Cerebellar cortex (tissue), 1 donor: ENCODE measurements at regions not wholly inside any gene's neighbourhood (a gene's known extent, or its start where the extent isn't known, plus 50 kb on each side); places are given as distances from the start of the nearest gene placed in this dataset.
A peak's percentile ranks its signal among the peaks of the same experiment; 100 is the strongest.
"Not testable (repeated sequence)": the region's sequence is repeated elsewhere in the genome, so short reads cannot be mapped to it uniquely, and the experiment has no call there.

Experiments used
- DNase-seq: peaks from one replicate; pipeline ENCODE4 v3.0.0-alpha.2; 2015; ENCODE audit warnings: low spot score

GRCh38 chr20:11511821-11512220, 405.9 kb upstream of the BTBD3 start:
- DNase-seq: no peak

- DNase-seq: not testable (repeated sequence)
Measured at GRCh38 chr20:11513241-11513745, 404.4 kb upstream of the BTBD3 start.

GRCh38 chr20:11516448-11516847, 401.2 kb upstream of the BTBD3 start:
- DNase-seq: no peak

GRCh38 chr20:11520596-11520995, 397.1 kb upstream of the BTBD3 start:
- DNase-seq: no peak

GRCh38 chr20:11521476-11522365, 396.0 kb upstream of the BTBD3 start:
- DNase-seq: no peak

GRCh38 chr20:11522366-11522741, 395.3 kb upstream of the BTBD3 start:
- no peak for DNase-seq

- no peak for DNase-seq
Measured at GRCh38 chr20:11529047-11529446, 388.6 kb upstream of the BTBD3 start.

GRCh38 chr20:11537032-11537431, 380.7 kb upstream of the BTBD3 start:
- no peak for DNase-seq

- no peak for DNase-seq
Measured at GRCh38 chr20:11539450-11539849, 378.2 kb upstream of the BTBD3 start.

- no peak for DNase-seq
Measured at GRCh38 chr20:11540558-11540957, 377.1 kb upstream of the BTBD3 start.

GRCh38 chr20:11542645-11543044, 375.0 kb upstream of the BTBD3 start:
- no peak for DNase-seq

GRCh38 chr20:11544029-11544678, 373.5 kb upstream of the BTBD3 start:
- peak; percentile 73 for DNase-seq

GRCh38 chr20:11546939-11547338, 370.8 kb upstream of the BTBD3 start:
- no peak for DNase-seq

GRCh38 chr20:11549172-11550103, 368.3 kb upstream of the BTBD3 start:
- no peak for DNase-seq

GRCh38 chr20:11550657-11551338, 366.9 kb upstream of the BTBD3 start:
- DNase-seq: no peak

GRCh38 chr20:11551479-11551878, 366.2 kb upstream of the BTBD3 start:
- no peak for DNase-seq

- peak; percentile 56 for DNase-seq
Measured at GRCh38 chr20:11553603-11554002, 364.1 kb upstream of the BTBD3 start.

GRCh38 chr20:11555510-11555909, 362.2 kb upstream of the BTBD3 start:
- no peak for DNase-seq

- no peak for DNase-seq
Measured at GRCh38 chr20:11556410-11556809, 361.3 kb upstream of the BTBD3 start.

GRCh38 chr20:11564491-11564890, 353.2 kb upstream of the BTBD3 start:
- no peak for DNase-seq

- no peak for DNase-seq
Measured at GRCh38 chr20:11569163-11569562, 348.5 kb upstream of the BTBD3 start.

GRCh38 chr20:11573507-11573906, 344.2 kb upstream of the BTBD3 start:
- DNase-seq: no peak
